SH-SY5Y (cell line): ENCODE measurements at regions not wholly inside any gene's neighbourhood (a gene's known extent, or its start where the extent isn't known, plus 50 kb on each side); places are given as distances from the start of the nearest gene placed in this dataset.

ENCODE experiments used
- GATA2 ChIP-seq: IDR thresholded peaks from 2 replicates; pipeline ENCODE4 v1.6.1; 2011; ENCODE audit warnings: mild to moderate bottlenecking, low read depth, low read length
- GATA3 ChIP-seq: IDR thresholded peaks from 2 replicates; pipeline ENCODE4 v1.6.1; 2011; ENCODE audit warnings: low read depth, mild to moderate bottlenecking, low read length, moderate library complexity

- no peak for TF ChIP-seq GATA2
- no peak for TF ChIP-seq GATA3
Observed at GRCh38 chr12:39103552-39104165, 198.3 kb upstream of the CPNE8 start.
